ENCODE measurements at regions not wholly inside any gene's neighbourhood (a gene's known extent, or its start where the extent isn't known, plus 50 kb on each side); places are given as distances from the start of the nearest gene placed in this dataset.

- no peak overlapping the region for H3K9ac ChIP-seq (ENCODE audit: low read depth in 1 of 2, low read length in 2 of 2)
- no peak overlapping the region for H3K4me3 ChIP-seq (ENCODE audit: low read depth in 1 of 2, low read length in 2 of 2)
- no peaks in the 10 kb centered on the region for H3K9me3 ChIP-seq (ENCODE audit: control insufficient read depth in 1 of 2, low read length in 2 of 2)
Observed at GRCh38 chr21:31609081-31609480, 50.4 kb upstream of the SOD1 start.

DNA sequence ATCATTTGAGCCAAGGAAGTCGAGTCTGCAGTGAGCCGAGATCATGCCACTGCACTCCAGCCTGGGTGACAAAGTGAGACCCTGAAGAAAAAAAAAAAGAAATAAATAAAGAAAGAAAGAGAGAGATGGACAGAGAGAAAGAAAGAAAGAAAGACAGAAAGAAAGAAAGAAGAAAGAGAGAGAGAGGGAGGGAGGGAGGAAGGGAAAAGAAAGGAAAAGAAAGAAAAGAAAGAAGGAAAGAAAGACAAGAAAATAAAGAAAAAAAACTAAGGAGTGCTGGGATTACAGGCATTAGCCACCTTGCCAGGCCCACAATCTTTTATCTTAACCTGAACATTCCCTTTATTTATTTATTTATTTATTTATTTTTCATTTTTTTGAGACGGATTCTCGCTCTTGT, 51.7 kb upstream of the SOD1 start:
- H3K4me3 ChIP-seq (ENCODE audit: low read depth in 1 of 2, low read length in 2 of 2) = no peak overlapping the region
- H3K27me3 ChIP-seq (ENCODE audit: control insufficient read depth in 1 of 2, insufficient read depth in 2 of 2, low read length in 2 of 2) = no peaks in the 10 kb centered on the region
- peaks cover 0 to 3% of the 10 kb centered on the region in 2 donors for H3K4me1 ChIP-seq (ENCODE audit: control insufficient read depth in 1 of 2, insufficient read depth in 2 of 2, low read length in 2 of 2)
- no peak overlapping the region for H3K27ac ChIP-seq (ENCODE audit: low read depth, low read length)
- no peaks in the 10 kb centered on the region for H3K9me3 ChIP-seq (ENCODE audit: control insufficient read depth in 1 of 2, low read length in 2 of 2)
- H3K36me3 ChIP-seq (ENCODE audit: control insufficient read depth in 1 of 2, insufficient read depth in 2 of 2, low read length in 2 of 2) = no peaks in the 10 kb centered on the region
- H3K9ac ChIP-seq (ENCODE audit: low read depth in 1 of 2, low read length in 2 of 2) = no peak overlapping the region

More at GRCh38 chr21:31609081-31609480, 50.4 kb upstream of the SOD1 start:
- H3K4me1 ChIP-seq (ENCODE audit: control insufficient read depth in 1 of 2, insufficient read depth in 2 of 2, low read length in 2 of 2) = peaks cover 0 to 3% of the 10 kb centered on the region in 2 donors
- H3K27me3 ChIP-seq (ENCODE audit: control insufficient read depth in 1 of 2, insufficient read depth in 2 of 2, low read length in 2 of 2) = no peaks in the 10 kb centered on the region
- H3K27ac ChIP-seq (ENCODE audit: low read depth, low read length) = no peak overlapping the region
- H3K36me3 ChIP-seq (ENCODE audit: control insufficient read depth in 1 of 2, insufficient read depth in 2 of 2, low read length in 2 of 2) = no peaks in the 10 kb centered on the region

- Histone ChIP-seq H3K27me3 (ENCODE audit: control insufficient read depth in 1 of 2, insufficient read depth in 2 of 2, low read length in 2 of 2) (no peaks in the 10 kb centered on the region), H3K27ac (ENCODE audit: low read depth, low read length) (no peak overlapping the region), H3K9ac (ENCODE audit: low read depth in 1 of 2, low read length in 2 of 2) (no peak overlapping the region), H3K36me3 (ENCODE audit: control insufficient read depth in 1 of 2, insufficient read depth in 2 of 2, low read length in 2 of 2) (no peaks in the 10 kb centered on the region), H3K4me3 (ENCODE audit: low read depth in 1 of 2, low read length in 2 of 2) (no peak overlapping the region), H3K9me3 (ENCODE audit: control insufficient read depth in 1 of 2, low read length in 2 of 2) (no peaks in the 10 kb centered on the region), H3K4me1 (ENCODE audit: control insufficient read depth in 1 of 2, insufficient read depth in 2 of 2, low read length in 2 of 2) (peaks cover 0 to 3% of the 10 kb centered on the region in 2 donors)
Observed at GRCh38 chr21:31606081-31606874, 53.2 kb upstream of the SOD1 start.

DNA sequence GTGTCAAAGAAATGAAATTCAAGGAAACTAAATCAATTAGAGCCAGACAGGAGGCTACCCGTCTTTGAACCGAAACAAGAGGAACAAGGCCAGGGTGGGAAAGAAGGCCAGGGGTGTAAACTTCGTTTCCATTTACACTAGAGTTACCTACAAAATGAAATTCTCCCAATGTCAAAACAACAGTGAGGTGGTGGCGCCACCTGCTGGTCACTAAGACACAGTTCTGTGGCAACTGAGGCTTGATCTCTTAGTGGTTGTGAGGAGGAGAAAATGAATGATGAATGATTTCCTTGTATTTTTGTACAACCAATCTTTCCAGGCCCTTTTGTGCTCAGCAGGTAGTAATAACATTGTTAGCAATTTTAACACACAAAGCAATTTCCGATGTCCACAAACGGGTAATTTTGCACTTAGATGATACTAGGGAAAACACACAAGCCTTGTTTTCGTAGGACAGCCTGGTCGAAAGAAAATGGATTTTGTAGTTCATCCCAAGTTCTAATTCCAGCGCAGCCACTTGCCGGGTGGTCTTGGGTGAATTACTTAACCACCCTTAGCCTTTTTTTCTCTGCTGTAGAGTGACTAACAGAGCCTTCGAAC, 54.8 kb upstream of the SOD1 start:
- Histone ChIP-seq H3K4me1 (ENCODE audit: control insufficient read depth in 1 of 2, insufficient read depth in 2 of 2, low read length in 2 of 2) (peaks cover 0 to 3% of the 10 kb centered on the region in 2 donors), H3K36me3 (ENCODE audit: control insufficient read depth in 1 of 2, insufficient read depth in 2 of 2, low read length in 2 of 2) (no peaks in the 10 kb centered on the region), H3K9me3 (ENCODE audit: control insufficient read depth in 1 of 2, low read length in 2 of 2) (no peaks in the 10 kb centered on the region), H3K27ac (ENCODE audit: low read depth, low read length) (no peak overlapping the region), H3K27me3 (ENCODE audit: control insufficient read depth in 1 of 2, insufficient read depth in 2 of 2, low read length in 2 of 2) (no peaks in the 10 kb centered on the region), H3K4me3 (ENCODE audit: low read depth in 1 of 2, low read length in 2 of 2) (no peak overlapping the region), H3K9ac (ENCODE audit: low read depth in 1 of 2, low read length in 2 of 2) (no peak overlapping the region)

DNA sequence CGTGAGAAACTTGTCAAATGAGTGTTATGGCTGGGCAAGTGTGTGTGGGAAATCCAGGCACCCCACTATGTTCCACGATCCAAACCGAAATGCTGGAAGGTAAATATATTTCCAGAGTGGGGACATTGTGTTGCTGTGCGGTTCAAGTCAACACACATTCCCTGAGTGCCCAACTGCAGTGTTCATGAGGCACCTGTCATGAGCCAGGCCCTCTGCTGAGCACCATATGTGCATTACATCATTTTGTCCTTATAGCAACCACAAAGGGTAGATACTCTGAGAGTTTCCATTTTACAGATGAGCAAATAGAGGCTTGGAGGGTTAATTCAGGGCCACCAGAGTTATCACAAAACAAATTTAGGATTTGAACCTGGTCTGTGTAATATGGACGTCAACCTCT, 59.9 kb upstream of the SOD1 start:
- H3K27ac ChIP-seq (ENCODE audit: low read depth, low read length) = no peak overlapping the region
- no peaks in the 10 kb centered on the region for H3K27me3 ChIP-seq (ENCODE audit: control insufficient read depth in 1 of 2, insufficient read depth in 2 of 2, low read length in 2 of 2)
- H3K9me3 ChIP-seq (ENCODE audit: control insufficient read depth in 1 of 2, low read length in 2 of 2) = no peaks in the 10 kb centered on the region
- no peaks in the 10 kb centered on the region for H3K36me3 ChIP-seq (ENCODE audit: control insufficient read depth in 1 of 2, insufficient read depth in 2 of 2, low read length in 2 of 2)
- H3K4me3 ChIP-seq (ENCODE audit: low read depth in 1 of 2, low read length in 2 of 2) = no peak overlapping the region
- peaks cover 0 to 3% of the 10 kb centered on the region in 2 donors for H3K4me1 ChIP-seq (ENCODE audit: control insufficient read depth in 1 of 2, insufficient read depth in 2 of 2, low read length in 2 of 2)
- H3K9ac ChIP-seq (ENCODE audit: low read depth in 1 of 2, low read length in 2 of 2) = no peak overlapping the region

DNA sequence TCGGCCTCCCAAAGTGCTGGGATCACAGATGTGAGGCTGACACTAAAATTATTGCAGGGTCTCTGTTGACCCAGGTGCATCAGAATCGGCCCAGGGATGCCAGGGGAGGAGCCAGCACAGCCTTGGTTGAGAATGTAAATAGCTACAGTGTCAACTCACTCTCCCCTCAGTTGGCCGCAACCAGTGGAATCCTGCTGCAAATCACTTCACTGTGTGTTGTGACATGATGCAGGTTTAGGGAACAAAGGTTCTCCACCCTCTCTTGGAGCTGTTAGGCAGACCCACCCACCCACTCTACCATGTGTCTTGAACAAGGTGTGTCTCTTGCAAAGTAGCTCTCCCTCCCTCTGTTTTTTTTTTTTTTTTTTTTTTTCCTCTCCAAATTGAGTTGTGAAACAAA, 60.5 kb upstream of the SOD1 start:
- no peak overlapping the region for H3K9ac ChIP-seq (ENCODE audit: low read depth in 1 of 2, low read length in 2 of 2)
- no peaks in the 10 kb centered on the region for H3K9me3 ChIP-seq (ENCODE audit: control insufficient read depth in 1 of 2, low read length in 2 of 2)
- no peaks in the 10 kb centered on the region for H3K4me1 ChIP-seq (ENCODE audit: control insufficient read depth in 1 of 2, insufficient read depth in 2 of 2, low read length in 2 of 2)
- no peak overlapping the region for H3K4me3 ChIP-seq (ENCODE audit: low read depth in 1 of 2, low read length in 2 of 2)
- H3K27me3 ChIP-seq (ENCODE audit: control insufficient read depth in 1 of 2, insufficient read depth in 2 of 2, low read length in 2 of 2) = no peaks in the 10 kb centered on the region
- no peaks in the 10 kb centered on the region for H3K36me3 ChIP-seq (ENCODE audit: control insufficient read depth in 1 of 2, insufficient read depth in 2 of 2, low read length in 2 of 2)
- no peak overlapping the region for H3K27ac ChIP-seq (ENCODE audit: low read depth, low read length)

DNA sequence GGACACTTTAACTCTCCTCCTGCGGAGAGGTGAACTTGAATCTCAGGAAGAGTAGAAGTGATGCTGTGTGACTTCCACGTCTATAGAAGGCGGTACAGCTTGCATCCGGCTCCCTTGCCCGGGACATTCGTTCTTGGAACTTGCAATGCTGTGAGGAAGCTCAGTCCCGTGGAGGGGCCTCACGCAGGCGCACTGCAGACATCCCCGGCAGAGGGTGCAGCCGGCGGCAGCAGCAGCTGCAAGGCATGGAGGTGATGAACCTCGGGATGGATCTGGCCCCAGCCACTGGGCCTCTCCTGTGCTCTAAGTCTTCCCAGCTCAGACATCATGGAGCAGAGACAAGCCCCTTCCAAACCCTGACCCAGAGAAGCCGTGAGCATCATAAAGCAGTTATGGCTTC, 61.8 kb upstream of the SOD1 start:
- Histone ChIP-seq H3K4me3 (ENCODE audit: low read depth in 1 of 2, low read length in 2 of 2) (no peak overlapping the region), H3K9ac (ENCODE audit: low read depth in 1 of 2, low read length in 2 of 2) (no peak overlapping the region), H3K36me3 (ENCODE audit: control insufficient read depth in 1 of 2, insufficient read depth in 2 of 2, low read length in 2 of 2) (no peaks in the 10 kb centered on the region), H3K4me1 (ENCODE audit: control insufficient read depth in 1 of 2, insufficient read depth in 2 of 2, low read length in 2 of 2) (no peaks in the 10 kb centered on the region), H3K27ac (ENCODE audit: low read depth, low read length) (no peak overlapping the region), H3K9me3 (ENCODE audit: control insufficient read depth in 1 of 2, low read length in 2 of 2) (no peaks in the 10 kb centered on the region), H3K27me3 (ENCODE audit: control insufficient read depth in 1 of 2, insufficient read depth in 2 of 2, low read length in 2 of 2) (no peaks in the 10 kb centered on the region)

- no peak overlapping the region for H3K4me3 ChIP-seq (ENCODE audit: low read depth in 1 of 2, low read length in 2 of 2)
- H3K9me3 ChIP-seq (ENCODE audit: control insufficient read depth in 1 of 2, low read length in 2 of 2) = no peaks in the 10 kb centered on the region
- no peaks in the 10 kb centered on the region for H3K4me1 ChIP-seq (ENCODE audit: control insufficient read depth in 1 of 2, insufficient read depth in 2 of 2, low read length in 2 of 2)
- H3K36me3 ChIP-seq (ENCODE audit: control insufficient read depth in 1 of 2, insufficient read depth in 2 of 2, low read length in 2 of 2) = no peaks in the 10 kb centered on the region
- no peak overlapping the region for H3K27ac ChIP-seq (ENCODE audit: low read depth, low read length)
- H3K9ac ChIP-seq (ENCODE audit: low read depth in 1 of 2, low read length in 2 of 2) = no peak overlapping the region
- H3K27me3 ChIP-seq (ENCODE audit: control insufficient read depth in 1 of 2, insufficient read depth in 2 of 2, low read length in 2 of 2) = no peaks in the 10 kb centered on the region
Observed at GRCh38 chr21:31596055-31596454, 63.4 kb upstream of the SOD1 start.

DNA sequence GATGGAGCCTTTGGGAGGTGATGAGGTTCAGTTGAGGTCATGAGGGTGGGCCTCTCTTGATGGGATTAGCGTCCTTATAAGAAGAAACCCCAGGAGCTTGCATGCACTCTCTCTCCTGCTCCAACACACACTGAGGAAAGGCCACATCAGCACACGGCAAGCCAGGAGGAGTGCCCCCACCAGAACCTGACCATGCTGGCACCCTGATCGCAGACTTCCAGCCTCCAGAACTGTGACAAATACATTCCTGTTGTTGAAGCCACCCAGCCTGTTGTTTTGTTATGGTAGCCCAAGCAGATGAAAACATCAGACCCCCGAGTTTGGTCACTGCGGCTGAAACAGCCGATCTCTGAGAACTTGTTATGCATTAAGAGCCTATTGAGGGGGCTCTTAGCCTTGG, 64.8 kb upstream of the SOD1 start:
- Histone ChIP-seq H3K4me3 (ENCODE audit: low read depth in 1 of 2, low read length in 2 of 2) (no peak overlapping the region), H3K36me3 (ENCODE audit: control insufficient read depth in 1 of 2, insufficient read depth in 2 of 2, low read length in 2 of 2) (no peaks in the 10 kb centered on the region), H3K27me3 (ENCODE audit: control insufficient read depth in 1 of 2, insufficient read depth in 2 of 2, low read length in 2 of 2) (no peaks in the 10 kb centered on the region), H3K27ac (ENCODE audit: low read depth, low read length) (no peak overlapping the region), H3K9me3 (ENCODE audit: control insufficient read depth in 1 of 2, low read length in 2 of 2) (no peaks in the 10 kb centered on the region), H3K9ac (ENCODE audit: low read depth in 1 of 2, low read length in 2 of 2) (no peak overlapping the region), H3K4me1 (ENCODE audit: control insufficient read depth in 1 of 2, insufficient read depth in 2 of 2, low read length in 2 of 2) (no peaks in the 10 kb centered on the region)

GRCh38 chr21:31594279-31594678, 65.2 kb upstream of the SOD1 start:
- Histone ChIP-seq H3K27ac (ENCODE audit: low read depth, low read length) (no peak overlapping the region), H3K9me3 (ENCODE audit: control insufficient read depth in 1 of 2, low read length in 2 of 2) (no peaks in the 10 kb centered on the region), H3K4me3 (ENCODE audit: low read depth in 1 of 2, low read length in 2 of 2) (no peak overlapping the region), H3K27me3 (ENCODE audit: control insufficient read depth in 1 of 2, insufficient read depth in 2 of 2, low read length in 2 of 2) (no peaks in the 10 kb centered on the region), H3K9ac (ENCODE audit: low read depth in 1 of 2, low read length in 2 of 2) (no peak overlapping the region), H3K36me3 (ENCODE audit: control insufficient read depth in 1 of 2, insufficient read depth in 2 of 2, low read length in 2 of 2) (no peaks in the 10 kb centered on the region), H3K4me1 (ENCODE audit: control insufficient read depth in 1 of 2, insufficient read depth in 2 of 2, low read length in 2 of 2) (no peaks in the 10 kb centered on the region)

All from duodenal mucosa (tissue), 2 donors.